DOHH2 (cell line): ENCODE measurements at regions not wholly inside any gene's neighbourhood (a gene's known extent, or its start where the extent isn't known, plus 50 kb on each side); places are given as distances from the start of the nearest gene placed in this dataset.

Experiments
- H3F3A ChIP-seq: fragments of 200-600 bp; sonication (generic), shearing (Covaris generic); 2 replicates; pipeline ENCODE4 v1.6.0; 2016; ENCODE audit warnings: antibody characterized with exemption, mild to moderate bottlenecking; ENCODE audit not compliant: control insufficient read depth, insufficient read depth
- H3K27ac ChIP-seq: fragments of 200-600 bp; sonication (generic); 2 replicates; pipeline ENCODE4 v1.5.1; 2014; ENCODE audit warnings: low read depth, mild to moderate bottlenecking, low read length, moderate library complexity
- H3K27me3 ChIP-seq: fragments of 200-600 bp; sonication (generic); 2 replicates; pipeline ENCODE4 v1.6.1; 2014; ENCODE audit warnings: mild to moderate bottlenecking, low read length, mixed read lengths; ENCODE audit not compliant: control insufficient read depth
- H3K36me3 ChIP-seq: fragments of 200-600 bp; sonication (generic); 2 replicates; pipeline ENCODE4 v1.6.1; 2014; ENCODE audit warnings: mild to moderate bottlenecking, low read length, moderate library complexity, mixed read lengths; ENCODE audit not compliant: control insufficient read depth
- H3K4me1 ChIP-seq: fragments of 200-600 bp; sonication (generic); 2 replicates; pipeline ENCODE4 v1.6.1; 2014; ENCODE audit warnings: mild to moderate bottlenecking, low read length, mixed read lengths; ENCODE audit not compliant: control insufficient read depth
- H3K4me2 ChIP-seq: fragments of 200-600 bp; sonication (generic); 2 replicates; pipeline ENCODE4 v1.6.0; 2014; ENCODE audit warnings: mild to moderate bottlenecking, low read length, moderate library complexity
- H3K4me3 ChIP-seq: fragments of 200-600 bp; sonication (generic); 2 replicates; pipeline ENCODE4 v1.5.1; 2014; ENCODE audit warnings: mild to moderate bottlenecking, low read length, mixed read lengths
- H3K79me2 ChIP-seq: fragments of 200-600 bp; sonication (generic); 2 replicates; pipeline ENCODE4 v1.6.1; 2014; ENCODE audit warnings: mild to moderate bottlenecking, low read length, mixed read lengths; ENCODE audit not compliant: control insufficient read depth
- H3K9me2 ChIP-seq: fragments of 200-600 bp; sonication (generic); replicated peaks from 2 replicates; pipeline ENCODE4 v1.6.1; 2014; ENCODE audit warnings: mild to moderate bottlenecking, low read length, mixed read lengths; ENCODE audit not compliant: control insufficient read depth
- H3K9me3 ChIP-seq: fragments of 200-600 bp; sonication (generic); 2 replicates; pipeline ENCODE4 v1.6.1; 2014; ENCODE audit warnings: antibody characterized with exemption, low read length, mixed read lengths; ENCODE audit not compliant: control insufficient read depth, insufficient read depth
- H4K20me1 ChIP-seq: fragments of 200-600 bp; sonication (generic); 2 replicates; pipeline ENCODE4 v1.6.0; 2014; ENCODE audit warnings: low read depth, mild to moderate bottlenecking, antibody characterized with exemption, low read length, moderate library complexity; ENCODE audit not compliant: control insufficient read depth, insufficient read depth
- EZH2phosphoT487 ChIP-seq: fragments of 200-600 bp; sonication (generic); IDR thresholded peaks from 2 replicates; pipeline ENCODE4 v1.6.1; 2017; ENCODE audit warnings: borderline replicate concordance, mild to moderate bottlenecking, antibody characterized with exemption, low read length, moderate library complexity, mixed read lengths
- TF ChIP-seq, protein P1 (sequence below): fragments of 200-600 bp; sonication (generic); IDR thresholded peaks from one replicate; pipeline ENCODE4 v1.5.1; 2014; ENCODE audit warnings: antibody characterized with exemption, mild to moderate bottlenecking, low read depth, low read length; ENCODE audit not compliant: poor library complexity, severe bottlenecking

DNA sequence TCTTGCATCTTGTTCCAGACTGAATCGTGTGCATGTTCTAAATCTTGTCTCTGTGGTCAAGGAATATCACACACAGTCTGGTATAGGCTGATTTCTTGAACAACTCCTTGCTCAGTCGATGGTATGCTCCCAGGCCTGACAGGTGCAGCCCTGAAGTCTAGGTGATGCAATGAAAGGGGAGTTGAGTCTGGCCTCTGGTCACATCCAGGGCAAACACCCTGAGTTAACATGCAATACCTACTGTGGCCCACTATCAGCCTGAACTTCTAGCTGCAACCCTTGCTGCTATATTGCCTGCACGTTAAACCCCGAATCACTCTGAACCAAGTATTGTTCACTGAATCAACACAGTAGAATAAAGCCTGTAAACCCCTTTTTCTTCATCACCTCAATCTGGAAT, 303.4 kb downstream of the USP25 start:
- Histone ChIP-seq H3K4me3 (no peak overlapping the region), H3K4me1 (no peaks in the 10 kb centered on the region), H3K36me3 (no peaks in the 10 kb centered on the region), H3K79me2 (no peaks in the 10 kb centered on the region), H4K20me1 (no peaks in the 10 kb centered on the region), H3K27ac (no peak overlapping the region), H3K9me3 (no peaks in the 10 kb centered on the region), H3K9me2 (no peaks in the 10 kb centered on the region; the same call in 1 of the 2 replicates), H3K27me3 (no peaks in the 10 kb centered on the region), H3F3A (no peaks in the 10 kb centered on the region), H3K4me2 (no peak overlapping the region)
- TF ChIP-seq, protein P1, sequence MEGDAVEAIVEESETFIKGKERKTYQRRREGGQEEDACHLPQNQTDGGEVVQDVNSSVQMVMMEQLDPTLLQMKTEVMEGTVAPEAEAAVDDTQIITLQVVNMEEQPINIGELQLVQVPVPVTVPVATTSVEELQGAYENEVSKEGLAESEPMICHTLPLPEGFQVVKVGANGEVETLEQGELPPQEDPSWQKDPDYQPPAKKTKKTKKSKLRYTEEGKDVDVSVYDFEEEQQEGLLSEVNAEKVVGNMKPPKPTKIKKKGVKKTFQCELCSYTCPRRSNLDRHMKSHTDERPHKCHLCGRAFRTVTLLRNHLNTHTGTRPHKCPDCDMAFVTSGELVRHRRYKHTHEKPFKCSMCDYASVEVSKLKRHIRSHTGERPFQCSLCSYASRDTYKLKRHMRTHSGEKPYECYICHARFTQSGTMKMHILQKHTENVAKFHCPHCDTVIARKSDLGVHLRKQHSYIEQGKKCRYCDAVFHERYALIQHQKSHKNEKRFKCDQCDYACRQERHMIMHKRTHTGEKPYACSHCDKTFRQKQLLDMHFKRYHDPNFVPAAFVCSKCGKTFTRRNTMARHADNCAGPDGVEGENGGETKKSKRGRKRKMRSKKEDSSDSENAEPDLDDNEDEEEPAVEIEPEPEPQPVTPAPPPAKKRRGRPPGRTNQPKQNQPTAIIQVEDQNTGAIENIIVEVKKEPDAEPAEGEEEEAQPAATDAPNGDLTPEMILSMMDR: no peak
- TF ChIP-seq EZH2phosphoT487: no peak

- Histone ChIP-seq H3K79me2 (no peaks in the 10 kb centered on the region), H3K36me3 (no peaks in the 10 kb centered on the region), H3K4me3 (no peak overlapping the region), H4K20me1 (no peaks in the 10 kb centered on the region), H3K27me3 (no peaks in the 10 kb centered on the region), H3F3A (no peaks in the 10 kb centered on the region), H3K4me2 (no peak overlapping the region), H3K4me1 (no peaks in the 10 kb centered on the region), H3K9me3 (no peaks in the 10 kb centered on the region), H3K9me2 (no peaks in the 10 kb centered on the region; the same call in 1 of the 2 replicates), H3K27ac (no peak overlapping the region)
- TF ChIP-seq, protein P1: no peak
- TF ChIP-seq EZH2phosphoT487: no peak
Measured at GRCh38 chr21:16034446-16035190, 304.8 kb downstream of the USP25 start.

DNA sequence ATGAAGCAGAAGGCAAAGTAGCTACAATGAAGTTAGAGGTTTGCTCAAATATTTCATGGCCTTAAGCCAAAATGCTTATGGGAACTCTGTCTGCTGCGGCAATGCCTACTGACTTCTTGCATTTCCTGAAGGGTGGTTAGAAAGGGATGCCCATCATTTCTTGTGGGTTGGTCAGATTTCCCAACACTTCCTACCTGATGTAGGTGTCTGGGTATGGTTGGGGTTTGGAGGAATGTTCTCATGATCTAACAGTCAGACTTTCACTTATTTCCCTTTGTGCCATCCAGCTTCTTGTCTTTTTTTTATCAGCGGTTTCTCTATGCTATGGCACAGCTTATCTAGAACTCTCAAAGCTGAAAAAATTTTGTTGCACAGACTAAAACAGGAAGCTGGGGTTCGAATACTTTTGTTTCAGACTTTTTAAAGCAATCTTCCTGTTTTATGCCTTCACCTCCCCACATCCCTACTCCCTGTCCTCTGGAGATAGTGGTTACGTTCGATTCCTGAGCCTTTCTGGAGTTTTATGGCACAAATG, 307.7 kb downstream of the USP25 start:
- Histone ChIP-seq H3K4me2 (no peak overlapping the region), H3K4me3 (no peak overlapping the region), H3K27me3 (no peaks in the 10 kb centered on the region), H3K9me3 (no peaks in the 10 kb centered on the region), H3K9me2 (no peaks in the 10 kb centered on the region), H4K20me1 (no peaks in the 10 kb centered on the region), H3K79me2 (no peaks in the 10 kb centered on the region), H3F3A (no peaks in the 10 kb centered on the region), H3K36me3 (no peaks in the 10 kb centered on the region), H3K27ac (no peak overlapping the region), H3K4me1 (no peaks in the 10 kb centered on the region)
- TF ChIP-seq EZH2phosphoT487: no peak
- TF ChIP-seq, protein P1: no peak
